ENCODE measurements at regions not wholly inside any gene's neighbourhood (a gene's known extent, or its start where the extent isn't known, plus 50 kb on each side); places are given as distances from the start of the nearest gene placed in this dataset.

- no peak for DNase-seq
Measured at GRCh38 chr20:6886065-6886729, 118.7 kb downstream of the BMP2 start.

GRCh38 chr20:6887966-6888365 is 120.5 kb downstream of the BMP2 start:
- no peak for DNase-seq

GRCh38 chr20:6888736-6889395 is 121.4 kb downstream of the BMP2 start:
- DNase-seq: no peak

GRCh38 chr20:6892724-6893123 is 125.2 kb downstream of the BMP2 start:
- no peak for DNase-seq

GRCh38 chr20:6898928-6899327 is 131.4 kb downstream of the BMP2 start:
- no peak for DNase-seq

GRCh38 chr20:6906871-6907270 is 139.4 kb downstream of the BMP2 start:
- DNase-seq: no peak

- DNase-seq: no peak
Measured at GRCh38 chr20:6908673-6909072, 141.2 kb downstream of the BMP2 start.

- DNase-seq: no peak
Measured at GRCh38 chr20:6909608-6910007, 142.1 kb downstream of the BMP2 start.

- DNase-seq: no peak
Measured at GRCh38 chr20:6914986-6915385, 147.5 kb downstream of the BMP2 start.

GRCh38 chr20:6916938-6917337 is 149.5 kb downstream of the BMP2 start:
- DNase-seq: no peak

- DNase-seq: no peak
Measured at GRCh38 chr20:6919792-6920468, 152.4 kb downstream of the BMP2 start.

- DNase-seq: no peak
Measured at GRCh38 chr20:6920991-6921613, 153.6 kb downstream of the BMP2 start.

- DNase-seq: no peak
Measured at GRCh38 chr20:6921717-6922386, 154.4 kb downstream of the BMP2 start.

- no peak for DNase-seq
Measured at GRCh38 chr20:6924681-6925080, 157.2 kb downstream of the BMP2 start.

- no peak for DNase-seq
Measured at GRCh38 chr20:6925744-6926278, 158.3 kb downstream of the BMP2 start.

- peak; percentile 1 for DNase-seq
Measured at GRCh38 chr20:6940048-6940447, 172.6 kb downstream of the BMP2 start.

- no peak for DNase-seq
Measured at GRCh38 chr20:6940876-6941275, 173.4 kb downstream of the BMP2 start.

GRCh38 chr20:6941571-6941970 is 174.1 kb downstream of the BMP2 start:
- DNase-seq: no peak

GRCh38 chr20:6942266-6942665 is 174.8 kb downstream of the BMP2 start:
- no peak for DNase-seq

GRCh38 chr20:6944292-6944691 is 176.8 kb downstream of the BMP2 start:
- no peak for DNase-seq

- DNase-seq: no peak
Measured at GRCh38 chr20:6953611-6954010, 186.1 kb downstream of the BMP2 start.

- no peak for DNase-seq
Measured at GRCh38 chr20:6954219-6954618, 186.7 kb downstream of the BMP2 start.

- DNase-seq: no peak
Measured at GRCh38 chr20:6956056-6956455, 188.6 kb downstream of the BMP2 start.
